HG03439 (cell line): ENCODE measurements at regions not wholly inside any gene's neighbourhood (a gene's known extent, or its start where the extent isn't known, plus 50 kb on each side); places are given as distances from the start of the nearest gene placed in this dataset.

ENCODE experiments used
- ATAC-seq: cut with Tn5 transposase; IDR thresholded peaks from one replicate; pipeline ENCODE4 v1.9.1; 2021; ENCODE audit warnings: mild to moderate bottlenecking, moderate library complexity; ENCODE audit not compliant: unreplicated experiment

DNA sequence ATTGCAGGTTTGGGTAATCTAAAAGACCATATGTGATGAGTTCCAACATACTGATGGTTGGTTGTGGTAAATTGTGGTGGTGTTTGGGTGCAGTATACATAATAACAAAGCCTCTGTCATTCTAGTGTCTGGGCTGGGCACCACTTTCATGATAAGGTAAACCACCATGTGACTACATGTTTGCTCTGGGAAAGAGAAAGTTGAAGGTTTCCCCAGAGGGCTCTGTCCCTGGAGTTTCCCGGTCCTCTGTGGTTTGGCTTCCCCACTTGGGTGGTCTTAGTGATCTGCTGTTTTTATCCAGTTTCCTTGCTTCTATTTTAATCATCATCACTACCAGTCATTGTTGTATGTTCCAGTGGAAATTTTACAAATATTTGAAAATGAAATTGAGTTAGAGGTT is 55.9 kb upstream of the TSPAN2 start:
- no peak for ATAC-seq

DNA sequence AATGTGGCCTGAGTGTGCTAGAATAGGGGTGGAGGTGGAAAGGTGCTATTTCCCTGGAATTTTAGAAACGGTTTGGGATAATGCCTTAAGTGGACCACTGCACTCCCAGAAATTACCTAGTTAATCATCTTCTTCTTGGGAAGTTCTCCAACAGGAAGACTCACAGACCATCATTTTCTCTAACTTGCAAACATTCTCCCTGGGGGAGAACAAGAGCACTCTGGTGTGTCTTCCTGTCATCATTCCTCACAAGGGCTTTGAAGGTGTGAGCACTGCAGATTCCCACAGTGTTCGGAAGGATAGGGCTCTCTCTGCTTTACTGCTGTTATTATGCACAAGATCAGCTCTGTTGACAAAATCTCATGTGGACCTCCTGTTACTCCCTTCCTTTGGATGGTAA is 54.9 kb upstream of the TSPAN2 start:
- ATAC-seq, result no peak

DNA sequence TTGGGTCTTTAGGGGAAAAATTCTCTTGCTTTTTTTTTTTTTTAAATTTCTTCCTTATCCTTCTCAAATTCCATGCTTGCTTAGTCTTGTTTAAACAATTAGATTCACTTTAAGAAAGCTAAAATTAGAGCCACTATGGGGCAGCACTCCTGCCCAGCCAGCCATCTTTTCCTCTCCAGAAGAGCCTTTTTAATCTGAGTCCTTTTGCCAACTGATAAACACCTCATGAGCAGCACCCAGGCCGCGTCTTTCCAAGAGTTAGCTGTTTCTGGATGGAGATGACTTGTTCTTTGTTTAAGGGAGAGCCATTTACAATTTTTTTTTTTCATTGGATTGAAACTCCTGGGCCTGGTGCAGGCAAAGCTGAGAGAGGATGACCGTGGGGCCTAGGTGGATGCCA is 53.3 kb upstream of the TSPAN2 start:
- ATAC-seq, result no peak

DNA sequence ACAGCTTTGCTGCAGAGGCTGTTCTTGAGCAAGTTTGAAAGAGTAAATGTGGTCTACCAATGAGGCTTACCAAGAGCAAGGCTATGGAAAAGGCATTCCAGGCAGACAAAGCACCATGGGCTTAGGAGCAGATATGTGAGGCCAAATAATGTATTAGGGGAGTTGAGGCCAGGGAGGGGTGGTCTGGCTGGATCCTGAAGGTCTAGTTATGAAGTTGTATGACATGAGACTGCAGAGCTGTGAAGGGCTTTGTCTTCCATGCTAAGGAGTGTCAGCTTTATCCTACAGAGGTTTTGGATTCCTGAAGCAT is 51.8 kb upstream of the TSPAN2 start:
- no peak for ATAC-seq

DNA sequence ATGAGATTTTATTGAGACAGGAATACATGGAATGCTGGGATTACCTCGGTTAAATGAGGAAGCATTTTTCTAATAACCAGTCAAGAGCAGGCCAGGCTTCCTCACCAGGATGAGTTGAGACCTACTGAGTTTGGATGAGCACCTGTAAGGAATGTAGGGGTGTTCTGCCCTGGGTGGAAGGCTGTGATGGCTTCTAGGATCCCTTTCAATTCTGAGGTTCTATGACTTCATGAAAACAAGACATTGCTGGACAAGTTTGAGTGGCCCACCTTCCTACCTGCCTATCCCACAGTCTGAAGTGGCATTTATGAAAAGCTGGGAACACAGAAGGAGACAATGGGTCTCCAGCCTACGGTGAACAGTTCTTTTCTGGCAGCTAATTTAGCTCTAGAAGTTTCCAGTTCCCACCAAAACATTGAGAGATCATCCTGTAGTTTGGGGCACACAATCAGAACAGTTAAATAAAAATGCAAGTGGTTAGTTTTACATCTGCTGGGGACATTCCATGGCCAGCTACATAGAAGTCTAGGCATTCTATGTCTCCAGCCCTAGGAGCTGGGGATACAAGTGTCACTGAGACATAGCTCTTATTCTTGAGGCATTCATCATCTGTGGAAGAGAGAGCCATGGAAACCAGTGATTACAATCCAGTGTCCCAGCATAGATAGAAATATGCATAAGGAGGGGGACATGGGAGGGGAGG is 51.3 kb upstream of the TSPAN2 start:
- ATAC-seq, result no peak

DNA sequence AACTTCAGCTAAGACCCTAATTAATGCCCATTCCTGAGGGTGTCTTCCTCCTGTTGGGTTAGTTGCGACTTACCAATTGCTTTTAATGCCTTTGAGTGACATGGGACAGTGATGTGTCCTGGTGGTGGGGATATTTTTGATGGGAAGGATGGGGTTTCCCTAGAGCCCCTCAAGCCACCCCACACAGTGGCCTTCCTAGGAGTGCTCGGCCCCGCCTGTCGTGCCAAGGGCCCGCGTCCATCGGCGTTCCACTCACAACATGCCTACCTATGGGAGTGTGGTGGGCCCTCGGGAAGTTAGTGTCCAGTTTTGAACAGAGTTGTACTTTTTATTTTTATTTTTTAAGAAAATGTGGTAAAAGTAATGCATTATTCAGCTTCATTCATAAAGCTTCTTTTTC is 50.1 kb upstream of the TSPAN2 start:
- ATAC-seq, result no peak
